Esophagus squamous epithelium (tissue), 5 donors: ENCODE measurements at regions not wholly inside any gene's neighbourhood (a gene's known extent, or its start where the extent isn't known, plus 50 kb on each side); places are given as distances from the start of the nearest gene placed in this dataset.

Experiments used
- DNase-seq: peaks from one replicate; lab custom pipeline; 2025; lab: John Stamatoyannopoulos, UW
- H3K27ac ChIP-seq, 4 donors: fragments of 200-600 bp; sonication (generic); one replicate each; pipeline ENCODE4 v1.5.1; 2016 to 2019; ENCODE audit warnings: mild to moderate bottlenecking in 1 of 4
- H3K27me3 ChIP-seq, 4 donors: fragments of 200-600 bp; sonication (generic); 1 replicate in 3 of 4; 2 replicates in 1 of 4; pipeline versions ENCODE4 v1.5.1 to v1.6.0; 2017 to 2021; ENCODE audit warnings: antibody characterized with exemption in 1 of 4
- H3K36me3 ChIP-seq, 3 donors: fragments of 200-600 bp; sonication (generic); one replicate each; pipeline ENCODE4 v1.5.1; 2016 to 2019
- H3K4me1 ChIP-seq, 3 donors: fragments of 200-600 bp; sonication (generic); one replicate each; pipeline ENCODE4 v1.5.1; 2017 to 2019
- H3K4me3 ChIP-seq, 4 donors: fragments of 200-600 bp; sonication (generic); 1 replicate in 3 of 4; 2 replicates in 1 of 4; pipeline ENCODE4 v1.5.1; 2016 to 2019; ENCODE audit warnings: mild to moderate bottlenecking in 2 of 4, moderate library complexity in 1 of 4
- H3K9me3 ChIP-seq, 3 donors: fragments of 200-600 bp; sonication (generic); one replicate each; pipeline ENCODE4 v1.5.1; 2016 to 2019
- CTCF ChIP-seq, 6 experiments: fragments of 450-650 bp in 4 of 6; fragments of 200-600 bp in 2 of 6; sonication (generic) in 2 of 6; IDR thresholded peaks; one replicate each; pipeline ENCODE4 v1.5.1; 2016 to 2019; ENCODE audit warnings: antibody characterized with exemption in 6 of 6, mild to moderate bottlenecking in 4 of 6, moderate library complexity in 4 of 6
- POLR2A ChIP-seq, 4 donors: fragments of 450-650 bp; IDR thresholded peaks; one replicate each; pipeline ENCODE4 v1.6.1; 2017; ENCODE audit warnings: antibody characterized with exemption in 4 of 4, mild to moderate bottlenecking in 4 of 4, moderate library complexity in 3 of 4
- WGBS, 2 donors: methylation state at CpG; one replicate each; pipeline ENCODE4 v1.1.5; 2018; 5-methylcytosine and 5-hydroxymethylcytosine counted together
- intact Hi-C: fragments of 100-400 bp; cut with DNase I; formaldehyde crosslinking; loops from one replicate; pipeline ENCODE4 v1.15.0; 2022
- donor health status: DM: yes; HTN: yes; CAD: no.

DNA sequence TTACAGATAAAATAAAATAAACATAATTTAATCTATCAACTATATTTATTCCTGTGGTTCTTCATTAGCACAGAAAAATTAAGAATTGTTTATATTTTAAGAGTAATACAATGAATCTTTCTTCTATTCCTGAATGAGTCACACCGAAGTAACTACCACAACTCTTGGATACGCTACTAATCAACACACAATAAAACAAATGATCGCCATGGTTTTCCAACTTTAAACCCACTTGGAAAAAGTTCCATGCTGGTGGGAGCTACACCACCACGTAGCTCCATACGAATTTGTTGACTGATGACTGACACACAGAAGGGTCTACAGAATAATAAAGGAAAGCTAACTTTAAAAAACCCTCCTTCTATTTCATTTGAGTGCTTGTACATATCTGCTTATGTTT lies 135.8 kb upstream of the NEDD9 start:
- TF ChIP-seq CTCF (IDR thresholded peaks at IDR 0.05) (no peak), POLR2A (IDR thresholded peaks at IDR 0.05) (no peak)
- Histone ChIP-seq H3K27ac (peak overlapping the region in 2 of 4 donors; percentile 33 to 61), H3K9me3 (no peaks in the 10 kb centered on the region), H3K4me1 (peaks cover 7 to 50% (median 25%) of the 10 kb centered on the region in 3 donors), H3K27me3 (no peaks in the 10 kb centered on the region), H3K36me3 (no peaks in the 10 kb centered on the region), H3K4me3 (no peak overlapping the region)
- intact Hi-C loops, result no loop called here
- DNase-seq, result no peak
- 82 to 84% methylated on average over 5 of the region's 5 CpGs for WGBS, 2 donors

DNA sequence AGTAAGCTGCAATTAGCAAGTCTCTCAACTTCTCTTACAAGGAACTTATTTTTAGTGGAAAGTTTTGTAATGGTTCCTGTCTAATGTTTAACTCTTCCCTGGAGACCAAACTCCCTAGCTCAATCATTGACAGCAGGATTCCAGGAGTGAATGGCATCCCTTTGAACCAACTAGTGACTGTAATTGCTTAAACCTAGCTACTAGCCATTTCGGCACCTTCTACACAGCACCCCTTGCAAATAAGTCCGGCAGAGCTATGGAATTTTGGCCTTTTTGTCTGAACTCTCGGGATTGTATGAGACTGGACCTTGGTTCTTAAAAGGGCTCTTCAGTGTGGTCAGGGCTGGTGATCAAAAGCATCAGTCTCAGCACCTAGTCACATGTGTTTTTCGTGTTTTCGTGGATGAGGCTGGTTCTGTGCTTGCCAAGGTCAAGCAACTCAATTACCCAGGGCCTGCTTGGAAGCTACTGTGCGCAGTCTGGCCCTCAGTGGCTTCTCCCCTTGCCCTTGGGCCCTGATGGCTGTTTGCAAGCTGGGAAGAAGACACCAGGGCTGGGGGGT lies 135.3 kb upstream of the NEDD9 start:
- H3K4me3 ChIP-seq, result no peak overlapping the region
- TF ChIP-seq POLR2A (IDR thresholded peaks at IDR 0.05) (no peak), CTCF (IDR thresholded peaks at IDR 0.05) (no peak)
- no peak for DNase-seq
- peaks cover 7 to 50% (median 25%) of the 10 kb centered on the region in 3 donors for H3K4me1 ChIP-seq
- intact Hi-C loops, result no loop called here
- WGBS, 2 donors, result 79 to 93% methylated on average over 3 to 5 of the region's 6 CpGs
- no peaks in the 10 kb centered on the region for H3K36me3 ChIP-seq
- no peaks in the 10 kb centered on the region for H3K9me3 ChIP-seq
- peak overlapping the region; percentile 9 to 77 (median 52) for H3K27ac ChIP-seq
- no peaks in the 10 kb centered on the region for H3K27me3 ChIP-seq

- Histone ChIP-seq H3K27me3 (no peaks in the 10 kb centered on the region), H3K36me3 (no peaks in the 10 kb centered on the region), H3K4me1 (peaks cover 7 to 50% (median 25%) of the 10 kb centered on the region in 3 donors), H3K27ac (peak overlapping the region in 3 of 4 donors; percentile 43 to 77 (median 70)), H3K9me3 (no peaks in the 10 kb centered on the region), H3K4me3 (no peak overlapping the region)
- TF ChIP-seq CTCF (IDR thresholded peaks at IDR 0.05), result no peak
- TF ChIP-seq POLR2A (IDR thresholded peaks at IDR 0.05), result no peak
- intact Hi-C loops, result no loop called here
- WGBS, 2 donors, result 41 to 42% methylated on average over 4 of the region's 4 CpGs
- no peak for DNase-seq
Measured at GRCh38 chr6:11366934-11367637, 134.6 kb upstream of the NEDD9 start.

DNA sequence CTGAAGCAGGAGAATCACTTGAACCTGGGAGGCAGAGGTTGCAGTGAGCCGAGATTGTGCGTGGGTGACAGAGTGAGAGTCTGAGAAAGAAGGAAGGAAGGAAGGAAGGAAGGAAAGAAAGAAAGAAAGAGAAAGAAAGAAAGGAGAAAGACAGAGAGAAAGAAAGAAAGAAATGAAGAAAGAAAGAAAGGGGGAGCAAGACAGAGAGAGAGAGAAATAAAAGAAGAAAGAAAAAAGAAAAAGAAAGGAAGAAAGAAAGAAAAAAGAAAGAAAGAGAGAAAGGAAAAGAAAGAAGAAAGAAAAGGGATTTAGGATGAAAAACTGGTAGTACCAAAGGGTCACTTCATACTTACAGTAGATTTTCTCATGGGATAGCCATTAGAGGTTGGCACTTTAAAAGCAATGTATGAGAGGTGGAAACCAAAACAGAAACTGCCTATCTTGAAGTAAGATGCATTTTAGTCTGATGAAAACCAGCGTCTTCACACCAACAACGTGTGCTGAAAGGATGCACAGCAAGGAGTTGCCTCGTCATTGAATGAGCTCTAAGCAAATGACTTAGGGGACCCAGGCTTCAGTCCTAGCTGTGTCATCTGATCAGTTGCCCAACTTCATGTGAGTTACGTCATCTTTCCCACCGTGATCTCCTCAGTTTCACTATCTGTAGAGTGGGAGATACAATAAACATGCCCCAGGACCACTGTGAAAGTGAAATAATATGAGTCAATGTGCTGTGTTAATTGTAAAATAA lies 133.9 kb upstream of the NEDD9 start:
- DNase-seq, result no peak
- no peak overlapping the region for H3K4me3 ChIP-seq
- H3K27ac ChIP-seq, result peak overlapping the region; percentile 52 to 82 (median 76)
- no peaks in the 10 kb centered on the region for H3K36me3 ChIP-seq
- H3K4me1 ChIP-seq, result peaks cover 7 to 50% (median 25%) of the 10 kb centered on the region in 3 donors
- H3K9me3 ChIP-seq, result no peaks in the 10 kb centered on the region
- 48 to 60% methylated on average over 7 of the region's 7 CpGs for WGBS, 2 donors
- intact Hi-C loops, result no loop called here
- H3K27me3 ChIP-seq, result no peaks in the 10 kb centered on the region
- TF ChIP-seq POLR2A (IDR thresholded peaks at IDR 0.05) (no peak), CTCF (IDR thresholded peaks at IDR 0.05) (no peak)

- no peaks in the 10 kb centered on the region for H3K36me3 ChIP-seq
- no peaks in the 10 kb centered on the region for H3K9me3 ChIP-seq
- TF ChIP-seq POLR2A (IDR thresholded peaks at IDR 0.05) (no peak), CTCF (IDR thresholded peaks at IDR 0.05) (no peak)
- H3K4me1 ChIP-seq, result peaks cover 7 to 50% (median 20%) of the 10 kb centered on the region in 3 donors
- H3K27ac ChIP-seq, result peak overlapping the region; percentile 30 to 83 (median 77)
- WGBS, 2 donors, result 62 to 69% methylated on average over 5 of the region's 5 CpGs
- H3K4me3 ChIP-seq, result no peak overlapping the region
- DNase-seq, result no peak
- no peaks in the 10 kb centered on the region for H3K27me3 ChIP-seq
- intact Hi-C loops, result no loop called here
Measured at GRCh38 chr6:11364971-11365397, 132.5 kb upstream of the NEDD9 start.
